ENCODE measurements at regions not wholly inside any gene's neighbourhood (a gene's known extent, or its start where the extent isn't known, plus 50 kb on each side); places are given as distances from the start of the nearest gene placed in this dataset.

DNA sequence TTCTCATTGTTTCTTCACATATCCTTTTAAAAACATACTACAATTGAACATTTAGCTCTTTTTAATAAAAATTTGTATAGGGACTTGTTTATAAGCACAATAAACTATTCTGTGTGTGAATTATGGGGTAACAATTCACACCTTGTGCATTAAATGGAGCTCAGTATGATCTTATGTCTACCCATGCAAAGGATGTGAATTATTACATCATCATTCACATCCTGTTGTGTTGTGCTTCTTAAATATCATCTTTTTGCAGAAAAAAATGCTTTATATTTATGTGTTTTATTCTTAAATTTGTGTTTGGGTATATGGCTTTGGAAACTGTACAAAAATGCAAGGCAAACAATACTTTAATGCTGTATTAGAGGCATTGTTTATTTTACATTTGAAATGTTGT lies 96.7 kb upstream of the PABPC4L start:
- H3K27me3 ChIP-seq (ENCODE audit: insufficient read depth, low read length): no peaks in the 10 kb centered on the region
- H3K4me3 ChIP-seq (ENCODE audit: low read length): no peak overlapping the region
- H2AFZ ChIP-seq (ENCODE audit: low read depth, low read length): no peak overlapping the region

GRCh38 chr4:134297765-134298164 lies 96.2 kb upstream of the PABPC4L start:
- Histone ChIP-seq H3K9me3 (ENCODE audit: low read length) (no peaks in the 10 kb centered on the region), H3K4me1 (ENCODE audit: insufficient read depth, low read length) (no peaks in the 10 kb centered on the region), H3K4me3 (ENCODE audit: low read length) (no peak overlapping the region), H2AFZ (ENCODE audit: low read depth, low read length) (no peak overlapping the region), H3K36me3 (ENCODE audit: insufficient read depth, low read length) (no peaks in the 10 kb centered on the region), H3K27me3 (ENCODE audit: insufficient read depth, low read length) (no peaks in the 10 kb centered on the region)

More for the DNA sequence above, 96.7 kb upstream of the PABPC4L start:
- no peaks in the 10 kb centered on the region for H3K4me1 ChIP-seq (ENCODE audit: insufficient read depth, low read length)
- no peaks in the 10 kb centered on the region for H3K9me3 ChIP-seq (ENCODE audit: low read length)
- no peaks in the 10 kb centered on the region for H3K36me3 ChIP-seq (ENCODE audit: insufficient read depth, low read length)

DNA sequence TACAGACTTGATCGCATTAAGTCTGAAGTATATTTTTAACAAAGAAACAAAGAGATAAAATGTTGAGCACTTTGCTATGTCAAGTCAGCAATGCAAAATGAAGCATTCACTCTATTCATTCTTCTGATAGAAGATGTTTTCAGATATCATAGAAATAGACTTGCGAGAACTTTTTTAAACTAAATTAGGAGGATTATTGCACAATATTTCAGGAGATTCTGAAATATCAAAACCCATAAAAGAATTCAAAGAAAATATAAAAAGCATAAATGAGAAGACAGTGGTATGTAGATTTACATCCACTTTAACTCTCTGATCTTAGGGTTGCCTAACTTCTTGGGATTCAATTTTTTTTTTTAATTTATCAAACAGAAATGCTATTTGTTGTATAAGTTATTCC lies 81.1 kb upstream of the PABPC4L start:
- H3K4me1 ChIP-seq (ENCODE audit: insufficient read depth, low read length): no peaks in the 10 kb centered on the region
- no peak overlapping the region for H2AFZ ChIP-seq (ENCODE audit: low read depth, low read length)
- H3K4me3 ChIP-seq (ENCODE audit: low read length): no peak overlapping the region
- H3K27me3 ChIP-seq (ENCODE audit: insufficient read depth, low read length): no peaks in the 10 kb centered on the region
- H3K9me3 ChIP-seq (ENCODE audit: low read length): no peaks in the 10 kb centered on the region
- H3K36me3 ChIP-seq (ENCODE audit: insufficient read depth, low read length): no peaks in the 10 kb centered on the region

DNA sequence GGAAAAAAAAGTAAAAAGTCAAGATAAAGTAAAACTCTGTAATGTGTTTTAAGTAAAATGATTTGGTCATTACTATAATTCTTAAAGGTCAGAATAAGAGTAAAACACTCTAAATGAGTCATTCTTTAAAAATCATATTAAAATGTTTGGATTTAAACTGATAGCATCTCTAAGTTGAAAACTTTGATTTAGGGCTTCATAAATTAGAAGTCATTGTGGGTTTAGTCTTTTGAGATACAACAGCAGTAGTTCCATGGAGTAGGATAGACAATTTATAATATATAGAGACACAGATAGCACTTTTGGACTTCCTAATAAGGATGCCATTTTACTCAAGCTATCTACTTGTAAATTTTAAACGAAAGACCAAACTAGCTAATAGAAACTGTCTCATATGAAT lies 77.1 kb upstream of the PABPC4L start:
- Histone ChIP-seq H3K4me1 (ENCODE audit: insufficient read depth, low read length) (no peaks in the 10 kb centered on the region), H3K36me3 (ENCODE audit: insufficient read depth, low read length) (no peaks in the 10 kb centered on the region), H2AFZ (ENCODE audit: low read depth, low read length) (no peak overlapping the region), H3K4me3 (ENCODE audit: low read length) (no peak overlapping the region), H3K27me3 (ENCODE audit: insufficient read depth, low read length) (no peaks in the 10 kb centered on the region), H3K9me3 (ENCODE audit: low read length) (no peaks in the 10 kb centered on the region)

GRCh38 chr4:134276476-134276875 lies 74.9 kb upstream of the PABPC4L start:
- no peak overlapping the region for H2AFZ ChIP-seq (ENCODE audit: low read depth, low read length)
- H3K9me3 ChIP-seq (ENCODE audit: low read length): no peaks in the 10 kb centered on the region
- H3K36me3 ChIP-seq (ENCODE audit: insufficient read depth, low read length): no peaks in the 10 kb centered on the region
- H3K27me3 ChIP-seq (ENCODE audit: insufficient read depth, low read length): no peaks in the 10 kb centered on the region
- no peaks in the 10 kb centered on the region for H3K4me1 ChIP-seq (ENCODE audit: insufficient read depth, low read length)
- H3K4me3 ChIP-seq (ENCODE audit: low read length): no peak overlapping the region

DNA sequence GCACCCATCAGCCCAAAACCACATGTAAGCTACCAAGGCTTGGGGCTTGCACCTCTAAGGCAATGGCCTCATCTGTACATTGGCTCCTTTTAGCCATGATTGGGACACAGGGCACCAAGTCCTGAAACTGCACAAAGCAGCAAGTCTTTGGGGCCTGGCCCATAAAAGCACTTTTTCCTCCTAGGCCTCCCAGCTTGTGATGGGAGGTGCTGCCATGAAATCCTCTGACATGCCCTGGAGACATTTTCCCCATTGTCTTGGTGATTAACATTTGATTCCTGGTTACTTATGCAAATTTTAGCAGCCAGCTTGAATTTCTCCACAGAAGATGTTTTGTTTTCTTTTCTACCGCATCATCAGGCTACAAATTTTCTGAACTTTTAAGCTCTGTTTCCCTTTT lies 58.5 kb upstream of the PABPC4L start:
- H3K36me3 ChIP-seq (ENCODE audit: insufficient read depth, low read length): no peaks in the 10 kb centered on the region
- no peaks in the 10 kb centered on the region for H3K9me3 ChIP-seq (ENCODE audit: low read length)
- H3K4me3 ChIP-seq (ENCODE audit: low read length): no peak overlapping the region
- no peak overlapping the region for H2AFZ ChIP-seq (ENCODE audit: low read depth, low read length)
- H3K4me1 ChIP-seq (ENCODE audit: insufficient read depth, low read length): no peaks in the 10 kb centered on the region
- no peaks in the 10 kb centered on the region for H3K27me3 ChIP-seq (ENCODE audit: insufficient read depth, low read length)
